ENCODE measurements at regions not wholly inside any gene's neighbourhood (a gene's known extent, or its start where the extent isn't known, plus 50 kb on each side); places are given as distances from the start of the nearest gene placed in this dataset.
"Not testable (repeated sequence)": the region's sequence is repeated elsewhere in the genome, so short reads cannot be mapped to it uniquely, and the experiment has no call there.

- Histone ChIP-seq H3K4me3 (no peak overlapping the region), H3K36me3 (no peaks in the 10 kb centered on the region), H3K4me1 (peaks cover 0 to 8% (median 0%) of the 10 kb centered on the region in 4 donors), H3K27ac (no peak overlapping the region), H3K27me3 (peaks cover 0 to 6% (median 0%) of the 10 kb centered on the region in 4 donors), H3K9me3 (no peaks in the 10 kb centered on the region)
- no peak for DNase-seq
- WGBS, 2 donors = 37 to 45% methylated on average over 9 of the region's 9 CpGs
- TF ChIP-seq EP300 (IDR thresholded peaks at IDR 0.05) (no peak), CTCF (IDR thresholded peaks at IDR 0.05) (no peak), POLR2AphosphoS5 (IDR thresholded peaks at IDR 0.05) (no peak), POLR2A (IDR thresholded peaks at IDR 0.05) (no peak)
- no peak for ATAC-seq (ENCODE audit: low FRiP score in 2 of 2)
These were observed 82.3 kb downstream of the GPX5 start for GRCh38 chr6:28607990-28608389.

- Histone ChIP-seq H3K36me3 (no peaks in the 10 kb centered on the region), H3K27ac (no peak overlapping the region), H3K4me1 (peaks cover 0 to 8% (median 0%) of the 10 kb centered on the region in 4 donors), H3K9me3 (no peaks in the 10 kb centered on the region), H3K4me3 (no peak overlapping the region), H3K27me3 (peaks cover 0 to 6% (median 0%) of the 10 kb centered on the region in 4 donors)
- DNase-seq (no peak), ATAC-seq (ENCODE audit: low FRiP score in 2 of 2) (no peak)
- 95 to 96% methylated on average over 3 of the region's 3 CpGs for WGBS, 2 donors
- TF ChIP-seq CTCF (IDR thresholded peaks at IDR 0.05) = no peak
- no peak for TF ChIP-seq POLR2AphosphoS5 (IDR thresholded peaks at IDR 0.05)
- TF ChIP-seq POLR2A (IDR thresholded peaks at IDR 0.05) = no peak
- no peak for TF ChIP-seq EP300 (IDR thresholded peaks at IDR 0.05)
These were observed 84.0 kb downstream of the GPX5 start for GRCh38 chr6:28609672-28610071.

- H3K4me3 ChIP-seq = no peak overlapping the region
- ATAC-seq (ENCODE audit: low FRiP score in 2 of 2) = no peak
- no peaks in the 10 kb centered on the region for H3K36me3 ChIP-seq
- no peaks in the 10 kb centered on the region for H3K4me1 ChIP-seq
- TF ChIP-seq EP300 (IDR thresholded peaks at IDR 0.05) (no peak), POLR2A (IDR thresholded peaks at IDR 0.05) (no peak), POLR2AphosphoS5 (IDR thresholded peaks at IDR 0.05) (no peak)
- H3K9me3 ChIP-seq = no peaks in the 10 kb centered on the region
- DNase-seq = no peak
- no peak overlapping the region for H3K27ac ChIP-seq
- H3K27me3 ChIP-seq = peaks cover 0 to 4% (median 0%) of the 10 kb centered on the region in 4 donors
- 84 to 89% methylated on average over 7 of the region's 7 CpGs for WGBS, 2 donors
These were observed 89.9 kb downstream of the GPX5 start for GRCh38 chr6:28615616-28615954.

GRCh38 chr6:28615955-28616747 lies 90.5 kb downstream of the GPX5 start:
- H3K27ac ChIP-seq = no peak overlapping the region
- peak in 1 of 2 donors; percentile 70 for DNase-seq
- no peak for TF ChIP-seq CTCF (IDR thresholded peaks at IDR 0.05)
- no peaks in the 10 kb centered on the region for H3K36me3 ChIP-seq
- H3K9me3 ChIP-seq = no peaks in the 10 kb centered on the region
- H3K4me3 ChIP-seq = no peak overlapping the region
- no peaks in the 10 kb centered on the region for H3K4me1 ChIP-seq
- peaks cover 0 to 4% (median 0%) of the 10 kb centered on the region in 4 donors for H3K27me3 ChIP-seq
- 42 to 48% methylated on average over 19 to 52 of the region's 52 CpGs for whole genome bisulfite sequencing, 2 donors
- ATAC-seq (ENCODE audit: low FRiP score in 2 of 2) = no peak

- Histone ChIP-seq H3K27me3 (peaks cover 0 to 4% (median 0%) of the 10 kb centered on the region in 4 donors), H3K36me3 (no peaks in the 10 kb centered on the region), H3K4me3 (no peak overlapping the region), H3K27ac (no peak overlapping the region), H3K4me1 (no peaks in the 10 kb centered on the region), H3K9me3 (no peaks in the 10 kb centered on the region)
- no peak for TF ChIP-seq EP300 (IDR thresholded peaks at IDR 0.05)
- no peak for TF ChIP-seq CTCF (IDR thresholded peaks at IDR 0.05)
- TF ChIP-seq POLR2A (IDR thresholded peaks at IDR 0.05) = no peak
- TF ChIP-seq POLR2AphosphoS5 (IDR thresholded peaks at IDR 0.05) = no peak
- no peak for DNase-seq
- ATAC-seq (ENCODE audit: low FRiP score in 2 of 2) = no peak
These were observed 93.3 kb downstream of the GPX5 start for GRCh38 chr6:28618898-28619555.

GRCh38 chr6:28621268-28621667 lies 95.6 kb downstream of the GPX5 start:
- H3K9me3 ChIP-seq; H3K4me3 ChIP-seq; H3K27ac ChIP-seq; DNase-seq; H3K27me3 ChIP-seq; H3K36me3 ChIP-seq; H3K4me1 ChIP-seq; ATAC-seq (ENCODE audit: low FRiP score in 2 of 2): not testable (repeated sequence)
- 30 to 38% methylated on average over 10 to 18 of the region's 22 CpGs for WGBS, 2 donors

DNA sequence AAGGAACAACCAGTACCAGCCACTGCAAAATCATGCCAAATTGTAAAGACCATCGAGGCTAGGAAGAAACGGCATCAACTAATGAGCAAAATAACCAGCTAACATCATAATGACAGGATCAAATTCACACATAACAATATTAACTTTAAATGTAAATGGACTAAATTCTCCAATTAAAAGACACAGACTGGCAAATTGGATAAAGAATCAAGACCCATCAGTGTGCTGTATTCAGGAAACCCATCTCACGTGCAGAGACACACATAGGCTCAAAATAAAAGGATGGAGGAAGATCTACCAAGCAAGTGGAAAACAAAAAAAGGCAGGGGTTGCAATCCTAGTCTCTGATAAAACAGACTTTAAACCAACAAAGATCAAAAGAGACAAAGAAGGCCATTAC lies 97.6 kb downstream of the GPX5 start:
- H3K27me3 ChIP-seq; H3K27ac ChIP-seq; H3K4me1 ChIP-seq; ATAC-seq (ENCODE audit: low FRiP score in 2 of 2); H3K36me3 ChIP-seq; H3K9me3 ChIP-seq; DNase-seq; H3K4me3 ChIP-seq: not testable (repeated sequence)
- WGBS, 2 donors = 79 to 92% methylated on average over 3 of the region's 3 CpGs

- H3K4me1 ChIP-seq; H3K27me3 ChIP-seq; H3K27ac ChIP-seq; H3K36me3 ChIP-seq; H3K9me3 ChIP-seq; DNase-seq; ATAC-seq (ENCODE audit: low FRiP score in 2 of 2); H3K4me3 ChIP-seq: not testable (repeated sequence)
- WGBS, 2 donors = 78 to 82% methylated on average over 2 of the region's 2 CpGs
These were observed 100.7 kb downstream of the GPX5 start for GRCh38 chr6:28626386-28626785.

Measured in upper lobe of left lung (tissue), 6 donors.